ENCODE measurements at regions not wholly inside any gene's neighbourhood (a gene's known extent, or its start where the extent isn't known, plus 50 kb on each side); places are given as distances from the start of the nearest gene placed in this dataset.

DNA sequence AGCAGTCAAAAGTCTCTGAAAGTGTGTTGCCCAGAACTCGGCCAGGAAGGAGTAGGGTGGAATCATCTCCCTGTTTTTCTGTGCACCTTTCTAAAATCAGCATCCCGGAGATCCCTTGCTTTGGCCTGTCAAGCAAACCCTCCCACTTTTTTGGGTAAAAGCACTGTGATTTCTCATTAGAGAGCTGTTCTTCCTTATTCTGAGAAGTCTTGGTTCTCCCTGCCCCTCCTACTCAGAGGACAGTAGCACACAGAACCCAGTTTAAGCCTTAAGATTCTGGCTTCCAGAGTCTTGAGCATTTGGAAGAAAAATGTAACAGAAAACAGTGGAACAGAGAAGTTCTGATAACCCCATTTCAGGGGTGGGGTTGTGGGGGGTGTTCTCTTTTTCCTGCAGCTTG, 52.6 kb upstream of the KATNAL1 start:
- DNase-seq: no peak
- intact Hi-C loops (cut with DNase I): no loop called here

GRCh38 chr13:30360586-30360985, 53.2 kb upstream of the KATNAL1 start:
- DNase-seq: no peak
- intact Hi-C loops (cut with DNase I): no loop called here

- intact Hi-C loops (cut with DNase I): no loop called here
These were observed 54.8 kb upstream of the KATNAL1 start for GRCh38 chr13:30362005-30362788.

DNA sequence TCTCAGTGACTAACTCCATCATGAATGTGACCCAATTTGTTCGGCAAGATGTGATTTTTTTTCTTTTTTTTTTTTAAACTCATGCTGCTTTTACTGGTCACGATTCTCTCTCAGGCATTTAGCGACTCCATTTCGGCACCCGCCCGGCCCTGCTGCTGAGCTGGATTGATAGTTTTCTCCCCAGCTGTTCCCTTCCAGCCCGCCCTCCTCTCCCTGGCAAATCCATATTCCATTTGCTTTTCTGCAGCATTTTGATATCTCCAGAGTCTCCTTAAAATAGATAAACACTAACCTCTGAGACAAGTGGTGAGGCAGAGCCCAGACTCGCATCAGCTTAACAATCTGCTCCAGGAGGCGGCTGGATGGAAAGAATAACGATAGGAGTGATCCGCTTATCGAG, 55.5 kb upstream of the KATNAL1 start:
- DNase-seq: peak in 8 of 10 donors; percentile 37 to 90 (median 60)
- intact Hi-C loops (cut with DNase I): no loop called here

More at GRCh38 chr13:30362005-30362788, 54.8 kb upstream of the KATNAL1 start:
- DNase-seq: no peak

- intact Hi-C loops (cut with DNase I): no loop called here
- DNase-seq: no peak
These were observed 56.4 kb upstream of the KATNAL1 start for GRCh38 chr13:30363725-30364124.

DNA sequence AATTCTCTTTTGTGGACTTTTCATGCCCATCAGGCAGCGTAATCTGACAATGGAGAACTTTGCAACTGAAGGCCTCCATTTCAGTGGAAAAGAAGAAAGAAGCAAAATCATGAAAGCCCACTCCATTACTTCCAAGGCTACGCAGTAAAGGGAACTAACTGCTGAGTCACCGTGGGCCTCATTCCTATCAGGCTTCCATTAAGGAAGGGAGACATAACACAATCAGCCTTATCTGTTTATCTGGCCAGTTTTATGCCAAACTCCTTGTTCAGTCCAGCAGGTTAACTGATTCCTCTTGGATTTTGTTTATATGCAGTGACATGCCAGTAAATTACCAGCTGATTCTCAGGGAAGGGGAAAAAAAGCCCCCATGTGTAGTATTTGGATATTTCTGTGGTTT, 56.8 kb upstream of the KATNAL1 start:
- DNase-seq: no peak
- intact Hi-C loops (cut with DNase I): no loop called here

GRCh38 chr13:30364876-30365275, 57.4 kb upstream of the UBE2L5 start:
- DNase-seq: no peak
- intact Hi-C loops (cut with DNase I): no loop called here

DNA sequence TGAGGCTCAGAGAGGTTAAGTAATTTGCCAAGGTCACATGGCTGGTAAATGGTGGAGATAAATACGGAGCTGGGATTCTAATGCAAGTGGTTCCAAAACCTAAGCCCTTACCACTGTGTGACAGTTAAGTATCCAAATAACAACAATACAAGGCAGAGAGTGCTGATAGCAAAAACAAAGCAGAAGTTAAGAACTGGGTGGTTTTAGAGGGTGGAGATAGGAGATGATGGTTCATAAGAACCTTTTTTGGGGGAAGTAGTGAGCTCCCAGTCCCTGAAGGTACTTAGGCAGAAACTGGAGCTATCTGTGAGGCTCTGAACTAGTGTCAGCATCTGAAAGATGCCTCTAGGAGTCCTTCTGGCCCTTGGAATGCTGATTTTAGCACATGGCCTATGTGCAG, 56.2 kb upstream of the UBE2L5 start:
- intact Hi-C loops (cut with DNase I): no loop called here
- no peak for DNase-seq

DNA sequence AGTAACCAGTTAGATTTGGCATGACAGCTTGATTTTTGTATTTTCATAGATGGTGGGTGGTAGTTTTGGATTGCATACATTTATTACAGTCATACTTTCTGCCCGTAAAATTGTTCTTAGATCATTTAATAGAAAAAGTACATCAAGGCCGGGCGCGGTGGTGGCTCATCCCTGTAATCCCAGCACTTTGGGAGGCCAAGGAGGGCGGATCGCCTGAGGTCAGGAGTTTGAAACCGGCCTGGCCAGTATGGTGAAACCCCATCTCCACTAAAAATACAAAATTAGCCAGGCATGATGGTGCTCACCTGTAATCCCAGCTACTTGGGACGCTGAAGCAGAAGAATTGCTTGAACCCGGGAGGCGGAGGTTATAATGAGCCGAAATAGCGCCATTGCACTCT, 55.0 kb upstream of the UBE2L5 start:
- intact Hi-C loops (cut with DNase I): no loop called here
- no peak for DNase-seq

DNA sequence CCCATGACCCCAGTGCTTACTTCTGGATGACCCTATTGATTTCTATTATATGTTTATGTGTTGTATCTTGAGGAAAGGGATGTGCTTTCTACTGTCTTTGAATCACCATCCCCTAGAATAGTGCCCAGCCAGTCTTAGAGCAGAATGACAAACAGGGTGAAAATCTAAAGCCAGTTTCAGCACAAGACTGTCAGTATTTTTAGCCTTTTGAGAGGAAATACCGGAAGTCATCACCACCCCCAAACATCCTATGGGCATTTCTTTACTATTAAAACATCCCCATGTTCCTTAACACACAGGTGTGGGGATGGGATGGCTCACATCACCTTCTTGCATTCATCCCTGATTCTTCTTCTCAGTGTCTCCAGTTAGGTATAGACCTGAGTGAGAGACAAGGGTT, 52.1 kb upstream of the UBE2L5 start:
- no peak for DNase-seq
- intact Hi-C loops (cut with DNase I): no loop called here

DNA sequence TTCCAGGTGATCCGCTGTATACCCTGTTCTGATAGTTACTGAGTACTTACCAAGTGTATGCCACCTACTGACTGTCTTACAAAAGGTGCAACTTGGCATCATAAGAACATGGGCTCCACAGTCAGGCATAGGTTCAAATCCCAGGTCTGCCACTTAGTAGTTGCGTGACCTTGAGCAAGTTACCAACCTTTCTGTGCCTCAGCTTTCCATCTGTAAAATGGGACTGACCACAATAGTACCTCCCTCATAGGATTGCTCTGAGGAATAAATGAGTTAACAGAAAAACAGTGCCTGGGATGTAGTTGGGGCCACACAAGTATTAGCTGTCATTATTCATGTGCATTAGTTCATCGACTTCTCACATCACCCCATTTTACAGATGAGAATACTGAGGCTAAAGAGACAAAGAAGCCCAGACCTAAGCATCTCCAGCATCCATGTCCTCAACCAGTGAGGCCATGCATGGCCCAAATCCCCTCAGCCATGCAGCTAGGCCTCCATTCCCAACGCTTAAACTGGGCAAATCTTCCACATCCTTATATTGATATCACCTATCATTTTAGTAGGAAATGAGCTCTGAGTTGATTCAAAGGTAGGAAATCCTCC, 51.3 kb upstream of the UBE2L5 start:
- intact Hi-C loops (cut with DNase I): no loop called here
- DNase-seq: no peak

GRCh38 chr13:30371649-30372265, 50.5 kb upstream of the UBE2L5 start:
- intact Hi-C loops (cut with DNase I): no loop called here
- DNase-seq: no peak

Data from posterior cingulate gyrus (tissue), 11 donors.